GM23338 (cell line): ENCODE measurements at regions not wholly inside any gene's neighbourhood (a gene's known extent, or its start where the extent isn't known, plus 50 kb on each side); places are given as distances from the start of the nearest gene placed in this dataset.

Experiments
- ATAC-seq: fragments of 200-7000 bp; cut with Tn5 transposase; 3 replicates; pipeline ENCODE4 v1.9.1; 2020
- DNase-seq: peaks from one replicate; pipeline ENCODE4 v3.0.0-alpha.2; 2015; ENCODE audit warnings: low spot score
- H2AFZ ChIP-seq: fragments of 200-600 bp; sonication (generic); 2 replicates; pipeline ENCODE4 v1.8.0; 2016; ENCODE audit warnings: antibody characterized with exemption, mild to moderate bottlenecking, moderate library complexity
- H3F3A ChIP-seq: fragments of 200-600 bp; sonication (generic); replicated peaks from 2 replicates; pipeline ENCODE4 v1.8.0; 2017; ENCODE audit warnings: antibody characterized with exemption, mixed run types, low read depth
- H3K27ac ChIP-seq: fragments of 200-600 bp; sonication (generic); 2 replicates; pipeline ENCODE4 v1.6.1; 2016; ENCODE audit warnings: low read depth
- H3K27me3 ChIP-seq: fragments of 200-600 bp; sonication (generic); 2 replicates; pipeline ENCODE4 v1.8.0; 2016; ENCODE audit warnings: mild to moderate bottlenecking, mixed run types, moderate library complexity; ENCODE audit not compliant: insufficient read depth
- H3K36me3 ChIP-seq: fragments of 200-600 bp; sonication (generic); 2 replicates; pipeline ENCODE4 v1.8.0; 2016; ENCODE audit warnings: mild to moderate bottlenecking; ENCODE audit not compliant: insufficient read depth
- H3K4me1 ChIP-seq: fragments of 200-600 bp; sonication (generic); 2 replicates; pipeline ENCODE4 v1.8.0; 2016; ENCODE audit warnings: mild to moderate bottlenecking, moderate library complexity; ENCODE audit not compliant: insufficient read depth
- H3K4me2 ChIP-seq: fragments of 200-600 bp; sonication (generic); 2 replicates; pipeline ENCODE4 v1.7.1; 2017; ENCODE audit warnings: mixed run types
- H3K4me3 ChIP-seq: fragments of 200-600 bp; sonication (generic); 2 replicates; pipeline ENCODE4 v1.6.1; 2016; ENCODE audit warnings: mixed run types
- H3K79me2 ChIP-seq: fragments of 200-600 bp; sonication (generic); replicated peaks from 2 replicates; pipeline ENCODE4 v1.8.0; 2017; ENCODE audit warnings: mild to moderate bottlenecking; ENCODE audit not compliant: insufficient read depth
- H3K9me2 ChIP-seq: fragments of 200-600 bp; sonication (generic); 2 replicates; pipeline ENCODE4 v1.8.0; 2017; ENCODE audit not compliant: insufficient read depth
- H4K20me1 ChIP-seq: fragments of 200-600 bp; sonication (generic); replicated peaks from 2 replicates; pipeline ENCODE4 v1.8.0; 2017; ENCODE audit warnings: mild to moderate bottlenecking; ENCODE audit not compliant: insufficient read depth
- H3K27ac Mint-ChIP-seq: 2 replicates; pipeline ENCODE4 v1.8.0; 2020; ENCODE audit warnings: inconsistent platforms, mild to moderate bottlenecking, moderate library complexity, mixed read lengths
- H3K27me3 Mint-ChIP-seq: 3 replicates; pipeline ENCODE4 v1.8.0; 2022; ENCODE audit warnings: low read depth, mild to moderate bottlenecking, moderate library complexity, mixed read lengths, inconsistent platforms; ENCODE audit not compliant: insufficient read depth, poor library complexity
- H3K36me3 Mint-ChIP-seq: 3 replicates; pipeline ENCODE4 v1.8.0; 2021; ENCODE audit warnings: low read depth, mild to moderate bottlenecking, inconsistent platforms, moderate library complexity, mixed read lengths
- H3K4me1 Mint-ChIP-seq: 3 replicates; pipeline ENCODE4 v1.8.0; 2020; ENCODE audit warnings: mild to moderate bottlenecking, inconsistent platforms, mixed read lengths
- H3K4me3 Mint-ChIP-seq: 3 replicates; pipeline ENCODE4 v1.8.0; 2021; ENCODE audit warnings: moderate library complexity, mild to moderate bottlenecking, inconsistent platforms, mixed read lengths
- H3K9me3 Mint-ChIP-seq: 3 replicates; pipeline ENCODE4 v1.8.0; 2020; ENCODE audit warnings: moderate library complexity, mild to moderate bottlenecking, inconsistent platforms, mixed read lengths
- CREB1 ChIP-seq: fragments of 250-450 bp; sonication (Bioruptor Pico); IDR thresholded peaks from 2 replicates; pipeline ENCODE4 v1.5.0; 2020; ENCODE audit warnings: low read depth, mild to moderate bottlenecking, moderate library complexity
- CTCF ChIP-seq, 2 experiments: fragments of 200-600 bp in 1 of 2; sonication (generic) in 1 of 2; conservative IDR thresholded peaks; 2 replicates each; pipeline versions ENCODE4 v1.5.1 to v1.6.1; 2016 to 2017; ENCODE audit warnings: antibody characterized with exemption in 2 of 2, low read depth in 2 of 2, mild to moderate bottlenecking in 2 of 2, moderate library complexity in 1 of 2
- ETS1 ChIP-seq: IDR thresholded peaks from 2 replicates; pipeline ENCODE4 v1.6.1; 2016; ENCODE audit warnings: antibody characterized with exemption
- EZH2 ChIP-seq: fragments of 200-600 bp; sonication (generic); IDR thresholded peaks from one replicate; pipeline ENCODE4 v1.8.0; 2017; ENCODE audit warnings: antibody characterized with exemption, mild to moderate bottlenecking, low read depth; ENCODE audit not compliant: unreplicated experiment
- EZH2phosphoT487 ChIP-seq: fragments of 200-600 bp; sonication (generic); IDR thresholded peaks from one replicate; pipeline ENCODE4 v1.8.1; 2018; ENCODE audit warnings: antibody characterized with exemption; ENCODE audit not compliant: unreplicated experiment
- JUNB ChIP-seq: IDR thresholded peaks from one replicate; pipeline ENCODE4 v1.6.1; 2016; ENCODE audit warnings: antibody characterized with exemption; ENCODE audit not compliant: unreplicated experiment
- NANOG ChIP-seq: IDR thresholded peaks from 2 replicates; pipeline ENCODE4 v1.6.1; 2016; ENCODE audit warnings: antibody characterized with exemption, borderline replicate concordance
- POLR2AphosphoS5 ChIP-seq: IDR thresholded peaks from 2 replicates; pipeline ENCODE4 v1.6.1; 2016; ENCODE audit warnings: antibody characterized with exemption, low read depth
- REST ChIP-seq: IDR thresholded peaks from one replicate; pipeline ENCODE4 v1.6.1; 2018; ENCODE audit warnings: antibody characterized with exemption; ENCODE audit not compliant: unreplicated experiment
- ZNF114 ChIP-seq: fragments of 250-450 bp; sonication (Bioruptor Pico); IDR thresholded peaks from 2 replicates; pipeline ENCODE4 v1.5.0; 2020; ENCODE audit warnings: mild to moderate bottlenecking, moderate library complexity

- no peaks in the 10 kb centered on the region for H4K20me1 ChIP-seq
- no peak overlapping the region for H2AFZ ChIP-seq
- H3K27me3 ChIP-seq, result no peaks in the 10 kb centered on the region
- no peak for TF ChIP-seq JUNB
- no peak for TF ChIP-seq REST
- no peak for TF ChIP-seq ZNF114 (CRISPR knock-in tag)
- no peak for TF ChIP-seq CTCF (conservative IDR thresholded peaks at IDR 0.05; ENCODE audit: low read depth in 2 of 2)
- no peak for TF ChIP-seq NANOG
- TF ChIP-seq EZH2phosphoT487, result no peak
- TF ChIP-seq POLR2AphosphoS5, result no peak
- no peak for TF ChIP-seq CREB1 (CRISPR knock-in tag)
- H3K9me2 ChIP-seq, result peaks cover 6% of the 10 kb centered on the region
- H3K9me3 Mint-ChIP-seq, result no peaks in the 10 kb centered on the region; the same call in 1 of the 3 replicates
- peaks cover 9% of the 10 kb centered on the region for H3K4me1 ChIP-seq
- DNase-seq, result no peak
- no peak overlapping the region for H3K27ac ChIP-seq
- peaks cover 3% of the 10 kb centered on the region; the same call in 2 of the 3 replicates for H3K4me1 Mint-ChIP-seq
- no peaks in the 10 kb centered on the region for H3F3A ChIP-seq
- H3K36me3 ChIP-seq, result no peaks in the 10 kb centered on the region; the same call in 1 of the 2 replicates
- no peaks in the 10 kb centered on the region for H3K27me3 Mint-ChIP-seq
- H3K4me2 ChIP-seq, result no peak overlapping the region
- no peak overlapping the region for H3K4me3 ChIP-seq
- H3K79me2 ChIP-seq, result no peaks in the 10 kb centered on the region
- H3K36me3 Mint-ChIP-seq, result no peaks in the 10 kb centered on the region
- no peak for ATAC-seq
- no peak overlapping the region for H3K27ac Mint-ChIP-seq
- no peak overlapping the region for H3K4me3 Mint-ChIP-seq
These were observed 121.0 kb upstream of the RPS23 start for GRCh38 chr5:82399111-82399510.

GRCh38 chr5:82397741-82398320 lies 119.7 kb upstream of the RPS23 start:
- H3K4me1 ChIP-seq, result no peaks in the 10 kb centered on the region
- H3K4me1 Mint-ChIP-seq, result peaks cover 3% of the 10 kb centered on the region; the same call in 2 of the 3 replicates
- no peak overlapping the region for H3K27ac Mint-ChIP-seq
- H3K27me3 Mint-ChIP-seq, result no peaks in the 10 kb centered on the region
- no peaks in the 10 kb centered on the region for H3K27me3 ChIP-seq
- H3K27ac ChIP-seq, result no peak overlapping the region
- ATAC-seq (no peak), DNase-seq (no peak)
- H3K4me3 ChIP-seq, result no peak overlapping the region
- no peaks in the 10 kb centered on the region for H3K36me3 Mint-ChIP-seq
- no peaks in the 10 kb centered on the region for H3K9me3 Mint-ChIP-seq
- no peaks in the 10 kb centered on the region for H4K20me1 ChIP-seq
- H3K4me2 ChIP-seq, result no peak overlapping the region
- no peak overlapping the region for H2AFZ ChIP-seq
- no peaks in the 10 kb centered on the region for H3K36me3 ChIP-seq
- H3F3A ChIP-seq, result no peaks in the 10 kb centered on the region
- no peaks in the 10 kb centered on the region for H3K79me2 ChIP-seq
- no peak overlapping the region for H3K4me3 Mint-ChIP-seq
- no peak for TF ChIP-seq EZH2phosphoT487
- TF ChIP-seq JUNB, result no peak
- TF ChIP-seq CTCF (conservative IDR thresholded peaks at IDR 0.05; ENCODE audit: low read depth in 2 of 2), result no peak
- no peak for TF ChIP-seq EZH2
- no peak for TF ChIP-seq REST
- TF ChIP-seq ETS1, result no peak
- no peak for TF ChIP-seq POLR2AphosphoS5
- TF ChIP-seq CREB1 (CRISPR knock-in tag), result no peak
- peaks cover 6% of the 10 kb centered on the region for H3K9me2 ChIP-seq
